GM18498 (cell line): ENCODE measurements at regions not wholly inside any gene's neighbourhood (a gene's known extent, or its start where the extent isn't known, plus 50 kb on each side); places are given as distances from the start of the nearest gene placed in this dataset.
"Not testable (repeated sequence)": the region's sequence is repeated elsewhere in the genome, so short reads cannot be mapped to it uniquely, and the experiment has no call there.

ENCODE experiments used
- ATAC-seq: cut with Tn5 transposase; IDR thresholded peaks from one replicate; pipeline ENCODE4 v1.9.1; 2021; ENCODE audit warnings: mild to moderate bottlenecking, moderate library complexity; ENCODE audit not compliant: unreplicated experiment

GRCh38 chr11:12585861-12586260, 88.4 kb upstream of the TEAD1 start:
- ATAC-seq: no peak

- ATAC-seq: no peak
Observed at GRCh38 chr11:12587333-12587991, 86.8 kb upstream of the TEAD1 start.

GRCh38 chr11:12591706-12592105, 82.5 kb upstream of the TEAD1 start:
- ATAC-seq: no peak

GRCh38 chr11:12592283-12592682, 81.9 kb upstream of the TEAD1 start:
- ATAC-seq: no peak

GRCh38 chr11:12595089-12595847, 79.0 kb upstream of the TEAD1 start:
- not testable (repeated sequence) for ATAC-seq

GRCh38 chr11:12598330-12599256, 75.6 kb upstream of the TEAD1 start:
- no peak for ATAC-seq

- peak; percentile 53 for ATAC-seq
Observed at GRCh38 chr11:12599408-12600143, 74.6 kb upstream of the TEAD1 start.

GRCh38 chr11:12600829-12601228, 73.4 kb upstream of the TEAD1 start:
- no peak for ATAC-seq

GRCh38 chr11:12602421-12602820, 71.8 kb upstream of the TEAD1 start:
- ATAC-seq: no peak

- ATAC-seq: no peak
Observed at GRCh38 chr11:12603143-12604088, 70.8 kb upstream of the TEAD1 start.

- ATAC-seq: no peak
Observed at GRCh38 chr11:12604557-12605153, 69.6 kb upstream of the TEAD1 start.

GRCh38 chr11:12606597-12606996, 67.6 kb upstream of the TEAD1 start:
- ATAC-seq: no peak

GRCh38 chr11:12608678-12609077, 65.5 kb upstream of the TEAD1 start:
- ATAC-seq: not testable (repeated sequence)

GRCh38 chr11:12611352-12611751, 62.9 kb upstream of the TEAD1 start:
- ATAC-seq: no peak

GRCh38 chr11:12617632-12618031, 56.6 kb upstream of the TEAD1 start:
- ATAC-seq: no peak

- no peak for ATAC-seq
Observed at GRCh38 chr11:12618743-12619540, 55.3 kb upstream of the TEAD1 start.

- no peak for ATAC-seq
Observed at GRCh38 chr11:12623869-12624268, 50.4 kb upstream of the TEAD1 start.
